ENCODE measurements at regions not wholly inside any gene's neighbourhood (a gene's known extent, or its start where the extent isn't known, plus 50 kb on each side); places are given as distances from the start of the nearest gene placed in this dataset.

- TF ChIP-seq CTCF (IDR thresholded peaks at IDR 0.05) (no peak), ZFX (IDR thresholded peaks at IDR 0.05; ENCODE audit: borderline replicate concordance) (no peak)
These were observed 246.5 kb downstream of the HAUS1 start for GRCh38 chr18:46350598-46351159.

All from 22Rv1 (cell line).